Keratinocyte (primary cell): ENCODE measurements at regions not wholly inside any gene's neighbourhood (a gene's known extent, or its start where the extent isn't known, plus 50 kb on each side); places are given as distances from the start of the nearest gene placed in this dataset.

ENCODE experiments used
- DNase-seq: peaks from one replicate; pipeline ENCODE4 v3.0.0-alpha.2; 2011; ENCODE audit warnings: low read depth, missing footprints, low spot score
- FAIRE-seq: peaks from 2 replicates; lab custom pipeline; 2011; peaks lifted over from hg19 to GRCh38; lab: Jason Lieb, UNC
- H2AFZ ChIP-seq: 2 replicates; pipeline ENCODE4 v1.6.0; 2012; ENCODE audit warnings: low read length, control low read depth, inconsistent platforms; ENCODE audit not compliant: control insufficient read depth
- H3K27ac ChIP-seq: 2 replicates; pipeline ENCODE4 v1.5.1; 2011; ENCODE audit warnings: low read length; ENCODE audit not compliant: control insufficient read depth, insufficient read depth
- H3K27me3 ChIP-seq: 3 replicates; pipeline ENCODE4 v1.6.0; 2011; ENCODE audit warnings: low read length; ENCODE audit not compliant: control insufficient read depth, insufficient read depth; ENCODE audit errors: extremely low read depth
- H3K36me3 ChIP-seq, 2 experiments: 2 replicates in 1 of 2; 3 replicates in 1 of 2; pipeline ENCODE4 v1.5.1; 2011; ENCODE audit warnings: low read length in 2 of 2, mild to moderate bottlenecking in 1 of 2; ENCODE audit not compliant: control insufficient read depth in 2 of 2, insufficient read depth in 2 of 2; ENCODE audit errors: extremely low read depth in 1 of 2
- H3K4me1 ChIP-seq: 3 replicates; pipeline ENCODE4 v1.5.1; 2011; ENCODE audit warnings: low read length; ENCODE audit not compliant: control insufficient read depth, insufficient read depth; ENCODE audit errors: extremely low read depth
- H3K4me2 ChIP-seq: 3 replicates; pipeline ENCODE4 v1.6.0; 2011; ENCODE audit warnings: low read depth, low read length; ENCODE audit not compliant: control insufficient read depth, insufficient read depth; ENCODE audit errors: extremely low read depth
- H3K4me3 ChIP-seq, 3 experiments: fragments of 200-600 bp in 1 of 3; sonication (generic) in 1 of 3; 2 replicates in 2 of 3; 3 replicates in 1 of 3; pipeline ENCODE4 v1.5.1; 2011 to 2016; ENCODE audit warnings: low read length in 3 of 3, mild to moderate bottlenecking in 3 of 3, control low read depth in 2 of 3, inconsistent platforms in 1 of 3, low read depth in 1 of 3, mixed read lengths in 1 of 3, mixed run types in 1 of 3, moderate library complexity in 1 of 3; ENCODE audit not compliant: control insufficient read depth in 2 of 3, insufficient read depth in 2 of 3; ENCODE audit errors: extremely low read depth in 1 of 3
- H3K79me2 ChIP-seq: 2 replicates; pipeline ENCODE4 v1.6.0; 2012; ENCODE audit warnings: low read length; ENCODE audit not compliant: control insufficient read depth, insufficient read depth
- H3K9ac ChIP-seq: 3 replicates; pipeline ENCODE4 v1.6.0; 2011; ENCODE audit warnings: low read length; ENCODE audit not compliant: control insufficient read depth, insufficient read depth; ENCODE audit errors: extremely low read depth
- H3K9me1 ChIP-seq: 3 replicates; pipeline ENCODE4 v1.6.0; 2011; ENCODE audit warnings: low read length; ENCODE audit not compliant: control insufficient read depth, insufficient read depth; ENCODE audit errors: extremely low read depth
- H3K9me3 ChIP-seq: 2 replicates; pipeline ENCODE4 v1.5.1; 2012; ENCODE audit warnings: low read depth, low read length; ENCODE audit not compliant: control insufficient read depth
- H4K20me1 ChIP-seq: 3 replicates; pipeline ENCODE4 v1.6.0; 2011; ENCODE audit warnings: low read length; ENCODE audit not compliant: control insufficient read depth, insufficient read depth; ENCODE audit errors: extremely low read depth
- EZH2 ChIP-seq: IDR thresholded peaks from one replicate; pipeline ENCODE4 v1.6.1; 2012; ENCODE audit warnings: inconsistent platforms, mild to moderate bottlenecking, low read length, moderate library complexity
- dilution Hi-C: fragments of 300-500 bp; cut with MboI; formaldehyde crosslinking; loops from one replicate; pipeline ENCODE4 v1.7.0; 2020; ENCODE audit warnings: low sequenced_read_pairs; ENCODE audit not compliant: extremely low pct_ligation_motif_present
- TF ChIP-seq, protein P1 (sequence below), 3 experiments: IDR thresholded peaks in 1 of 3; conservative IDR thresholded peaks in 1 of 3; optimal IDR thresholded peaks in 1 of 3; 2 replicates in 2 of 3; 3 replicates in 1 of 3; pipeline versions ENCODE3 to v1.5.1; 2011; ENCODE audit warnings: low read length in 3 of 3, mild to moderate bottlenecking in 3 of 3, moderate library complexity in 2 of 3, control low read depth in 1 of 3, inconsistent platforms in 1 of 3; ENCODE audit not compliant: insufficient read depth in 2 of 3; ENCODE audit errors: extremely low read depth in 1 of 3

GRCh38 chr12:124489220-124489619 lies 78.2 kb downstream of the NCOR2 start:
- no peak overlapping the region for H3K4me3 ChIP-seq
- dilution Hi-C loops = no loop called here
- H3K4me2 ChIP-seq = no peak overlapping the region
- DNase-seq (no peak), FAIRE-seq (no peak)
- no peaks in the 10 kb centered on the region for H3K9me1 ChIP-seq
- no peak for TF ChIP-seq EZH2
- TF ChIP-seq, protein P1, sequence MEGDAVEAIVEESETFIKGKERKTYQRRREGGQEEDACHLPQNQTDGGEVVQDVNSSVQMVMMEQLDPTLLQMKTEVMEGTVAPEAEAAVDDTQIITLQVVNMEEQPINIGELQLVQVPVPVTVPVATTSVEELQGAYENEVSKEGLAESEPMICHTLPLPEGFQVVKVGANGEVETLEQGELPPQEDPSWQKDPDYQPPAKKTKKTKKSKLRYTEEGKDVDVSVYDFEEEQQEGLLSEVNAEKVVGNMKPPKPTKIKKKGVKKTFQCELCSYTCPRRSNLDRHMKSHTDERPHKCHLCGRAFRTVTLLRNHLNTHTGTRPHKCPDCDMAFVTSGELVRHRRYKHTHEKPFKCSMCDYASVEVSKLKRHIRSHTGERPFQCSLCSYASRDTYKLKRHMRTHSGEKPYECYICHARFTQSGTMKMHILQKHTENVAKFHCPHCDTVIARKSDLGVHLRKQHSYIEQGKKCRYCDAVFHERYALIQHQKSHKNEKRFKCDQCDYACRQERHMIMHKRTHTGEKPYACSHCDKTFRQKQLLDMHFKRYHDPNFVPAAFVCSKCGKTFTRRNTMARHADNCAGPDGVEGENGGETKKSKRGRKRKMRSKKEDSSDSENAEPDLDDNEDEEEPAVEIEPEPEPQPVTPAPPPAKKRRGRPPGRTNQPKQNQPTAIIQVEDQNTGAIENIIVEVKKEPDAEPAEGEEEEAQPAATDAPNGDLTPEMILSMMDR (optimal IDR thresholded peaks at IDR 0.05 in 1 of 3, IDR thresholded peaks at IDR 0.05 in 1 of 3, conservative IDR thresholded peaks at IDR 0.05 in 1 of 3; ENCODE audit: extremely low read depth in 1 of 3, insufficient read depth in 2 of 3, low read length in 3 of 3) = no peak
- peaks cover 21% of the 10 kb centered on the region for H4K20me1 ChIP-seq
- H3K9ac ChIP-seq = no peak overlapping the region
- H3K9me3 ChIP-seq = no peaks in the 10 kb centered on the region
- H3K27ac ChIP-seq = no peak overlapping the region
- H3K4me1 ChIP-seq = no peaks in the 10 kb centered on the region
- no peak overlapping the region for H2AFZ ChIP-seq
- no peaks in the 10 kb centered on the region for H3K27me3 ChIP-seq
- peaks cover 28 to 43% of the 10 kb centered on the region in 2 experiments for H3K36me3 ChIP-seq
- H3K79me2 ChIP-seq = peaks cover 52% of the 10 kb centered on the region

GRCh38 chr12:124488520-124488919 lies 78.9 kb downstream of the NCOR2 start:
- H3K4me1 ChIP-seq = no peaks in the 10 kb centered on the region
- H3K9me1 ChIP-seq = no peaks in the 10 kb centered on the region
- H3K4me2 ChIP-seq = no peak overlapping the region
- FAIRE-seq = no peak
- H3K79me2 ChIP-seq = peaks cover 46% of the 10 kb centered on the region
- H3K9me3 ChIP-seq = no peaks in the 10 kb centered on the region
- H3K27me3 ChIP-seq = no peaks in the 10 kb centered on the region
- dilution Hi-C loops = no loop called here
- no peak overlapping the region for H3K27ac ChIP-seq
- no peak overlapping the region for H2AFZ ChIP-seq
- peaks cover 25 to 46% of the 10 kb centered on the region in 2 experiments for H3K36me3 ChIP-seq
- H3K4me3 ChIP-seq = no peak overlapping the region
- no peak for DNase-seq
- peaks cover 24% of the 10 kb centered on the region for H4K20me1 ChIP-seq
- no peak overlapping the region for H3K9ac ChIP-seq
- no peak for TF ChIP-seq EZH2
- TF ChIP-seq, protein P1 (optimal IDR thresholded peaks at IDR 0.05 in 1 of 3, IDR thresholded peaks at IDR 0.05 in 1 of 3, conservative IDR thresholded peaks at IDR 0.05 in 1 of 3; ENCODE audit: extremely low read depth in 1 of 3, insufficient read depth in 2 of 3, low read length in 3 of 3) = no peak
